GM12872 (cell line): ENCODE measurements at regions not wholly inside any gene's neighbourhood (a gene's known extent, or its start where the extent isn't known, plus 50 kb on each side); places are given as distances from the start of the nearest gene placed in this dataset.

Experiments used
- CTCF ChIP-seq: IDR thresholded peaks from 3 replicates; pipeline ENCODE4 v1.5.1; 2011; ENCODE audit warnings: low read depth, mild to moderate bottlenecking, low read length, moderate library complexity; ENCODE audit not compliant: insufficient read depth

GRCh38 chr6:23013776-23014175, 444.4 kb downstream of the HDGFL1 start:
- TF ChIP-seq CTCF, result no peak

- TF ChIP-seq CTCF, result no peak
Observed at GRCh38 chr6:23016696-23017095, 447.3 kb downstream of the HDGFL1 start.

- no peak for TF ChIP-seq CTCF
Observed at GRCh38 chr6:23021487-23021886, 452.1 kb downstream of the HDGFL1 start.

GRCh38 chr6:23027281-23027680, 457.9 kb downstream of the HDGFL1 start:
- TF ChIP-seq CTCF, result no peak

GRCh38 chr6:23031986-23032385, 462.6 kb downstream of the HDGFL1 start:
- TF ChIP-seq CTCF, result no peak

- TF ChIP-seq CTCF, result no peak
Observed at GRCh38 chr6:23034926-23035325, 465.6 kb downstream of the HDGFL1 start.

GRCh38 chr6:23036406-23036983, 467.1 kb downstream of the HDGFL1 start:
- TF ChIP-seq CTCF, result no peak
